AG09319 (cell line): ENCODE measurements at regions not wholly inside any gene's neighbourhood (a gene's known extent, or its start where the extent isn't known, plus 50 kb on each side); places are given as distances from the start of the nearest gene placed in this dataset.
"Not testable (repeated sequence)": the region's sequence is repeated elsewhere in the genome, so short reads cannot be mapped to it uniquely, and the experiment has no call there.

ENCODE experiments used
- DNase-seq: peaks from one replicate; pipeline ENCODE4 v3.0.0-alpha.2; 2010; ENCODE audit warnings: low read depth; ENCODE audit errors: extremely low read depth
- TF ChIP-seq, protein P1 (sequence below): IDR thresholded peaks from 2 replicates; pipeline ENCODE4 v1.5.1; 2011; ENCODE audit warnings: low read depth, mild to moderate bottlenecking, inconsistent platforms, low read length, moderate library complexity

- no peak for DNase-seq
- TF ChIP-seq, protein P1, sequence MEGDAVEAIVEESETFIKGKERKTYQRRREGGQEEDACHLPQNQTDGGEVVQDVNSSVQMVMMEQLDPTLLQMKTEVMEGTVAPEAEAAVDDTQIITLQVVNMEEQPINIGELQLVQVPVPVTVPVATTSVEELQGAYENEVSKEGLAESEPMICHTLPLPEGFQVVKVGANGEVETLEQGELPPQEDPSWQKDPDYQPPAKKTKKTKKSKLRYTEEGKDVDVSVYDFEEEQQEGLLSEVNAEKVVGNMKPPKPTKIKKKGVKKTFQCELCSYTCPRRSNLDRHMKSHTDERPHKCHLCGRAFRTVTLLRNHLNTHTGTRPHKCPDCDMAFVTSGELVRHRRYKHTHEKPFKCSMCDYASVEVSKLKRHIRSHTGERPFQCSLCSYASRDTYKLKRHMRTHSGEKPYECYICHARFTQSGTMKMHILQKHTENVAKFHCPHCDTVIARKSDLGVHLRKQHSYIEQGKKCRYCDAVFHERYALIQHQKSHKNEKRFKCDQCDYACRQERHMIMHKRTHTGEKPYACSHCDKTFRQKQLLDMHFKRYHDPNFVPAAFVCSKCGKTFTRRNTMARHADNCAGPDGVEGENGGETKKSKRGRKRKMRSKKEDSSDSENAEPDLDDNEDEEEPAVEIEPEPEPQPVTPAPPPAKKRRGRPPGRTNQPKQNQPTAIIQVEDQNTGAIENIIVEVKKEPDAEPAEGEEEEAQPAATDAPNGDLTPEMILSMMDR, result no peak
Observed at GRCh38 chr6:126886106-126886505, 232.4 kb upstream of the RSPO3 start.

DNA sequence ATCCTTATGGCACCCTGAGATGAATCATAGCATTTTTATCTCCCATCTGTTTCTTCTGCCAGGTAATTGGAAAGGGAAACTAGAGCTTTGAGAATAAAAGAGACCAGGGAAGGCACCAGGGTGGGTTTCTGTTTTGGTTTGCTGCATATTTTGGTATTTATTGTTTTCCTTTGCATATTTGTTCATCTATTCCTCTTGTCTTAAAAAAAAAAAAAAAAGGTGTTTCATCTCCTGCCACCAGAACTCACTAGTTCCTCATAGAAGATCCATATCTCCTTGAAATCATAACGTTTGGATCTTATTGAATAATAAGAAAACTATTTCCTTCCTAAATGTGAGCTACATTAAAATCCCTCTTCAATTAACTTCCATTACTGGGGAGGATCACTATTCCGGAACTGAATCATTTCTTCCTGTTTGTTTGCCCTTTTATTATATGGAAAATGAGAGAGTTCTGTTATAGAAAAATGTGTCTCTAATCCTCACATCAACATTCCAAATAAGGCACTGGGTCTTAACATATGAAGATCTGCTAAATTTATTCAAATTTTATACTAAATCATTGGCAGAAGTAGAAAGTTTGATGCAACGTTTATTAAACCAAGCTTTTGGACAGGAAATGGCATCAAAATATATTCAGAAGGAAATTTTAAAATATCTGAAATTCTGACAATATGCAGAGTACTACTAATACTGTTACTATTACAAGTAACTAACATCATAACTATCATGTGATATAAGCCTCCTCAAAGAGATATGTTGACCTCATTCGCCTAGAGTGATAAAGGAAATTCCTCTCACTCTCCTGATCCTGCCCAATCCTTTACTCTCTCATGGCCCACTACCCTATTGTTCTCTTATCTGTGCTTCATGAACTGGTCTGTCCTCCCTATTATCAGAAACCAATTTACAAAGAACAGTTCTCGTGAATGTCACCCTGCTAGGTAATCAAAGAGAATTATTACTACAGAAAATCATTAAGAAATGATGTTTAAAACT lies 229.4 kb upstream of the RSPO3 start:
- TF ChIP-seq, protein P1, result no peak
- DNase-seq, result no peak

GRCh38 chr6:126890055-126890454 lies 228.4 kb upstream of the RSPO3 start:
- TF ChIP-seq, protein P1, result no peak

GRCh38 chr6:126891158-126891557 lies 227.3 kb upstream of the RSPO3 start:
- no peak for DNase-seq
- TF ChIP-seq, protein P1, result no peak

More at GRCh38 chr6:126890055-126890454, 228.4 kb upstream of the RSPO3 start:
- no peak for DNase-seq

DNA sequence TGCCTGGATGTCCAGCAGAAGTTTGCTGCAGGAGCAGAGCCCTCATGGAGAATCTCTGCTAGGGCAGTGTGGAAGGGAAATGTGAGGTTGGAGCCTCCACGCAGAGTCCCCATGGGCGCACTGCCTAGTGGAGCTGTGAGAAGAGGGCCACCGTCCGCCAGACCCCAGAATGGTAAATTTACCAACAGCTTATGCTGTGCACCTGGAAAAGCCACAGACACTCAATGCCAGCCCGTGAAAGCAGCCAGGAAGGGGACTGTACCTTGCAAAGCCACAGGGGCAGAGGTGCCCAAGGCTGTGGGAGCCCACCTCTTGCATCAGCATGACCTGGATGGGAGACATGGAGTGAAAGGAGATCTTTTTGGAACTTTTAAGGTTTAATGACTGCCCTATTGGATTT lies 225.6 kb upstream of the RSPO3 start:
- DNase-seq, result not testable (repeated sequence)

DNA sequence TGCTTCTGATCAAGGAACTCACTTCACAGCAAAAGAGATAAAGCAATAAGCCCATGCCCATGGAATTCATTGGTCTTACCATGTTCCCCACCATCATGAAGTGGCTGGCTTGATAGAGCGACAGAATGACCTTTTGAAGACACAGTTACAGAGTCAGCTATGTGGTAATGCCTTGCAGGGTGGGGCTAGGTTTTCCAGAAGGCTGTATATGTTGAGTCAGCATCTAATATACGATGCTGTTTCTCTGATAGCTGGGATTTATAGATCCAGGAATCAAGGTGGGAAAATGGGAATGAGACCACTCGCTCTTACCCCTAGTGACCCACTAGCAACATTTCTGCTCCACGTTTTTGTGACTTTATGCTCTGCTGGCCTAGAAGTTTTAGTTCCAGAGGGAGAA lies 220.7 kb upstream of the RSPO3 start:
- DNase-seq, result no peak

GRCh38 chr6:126904176-126904575 lies 214.3 kb upstream of the RSPO3 start:
- TF ChIP-seq, protein P1, result no peak
- no peak for DNase-seq

More for the DNA sequence above, 220.7 kb upstream of the RSPO3 start:
- TF ChIP-seq, protein P1, result no peak
